ENCODE measurements at regions not wholly inside any gene's neighbourhood (a gene's known extent, or its start where the extent isn't known, plus 50 kb on each side); places are given as distances from the start of the nearest gene placed in this dataset.

DNA sequence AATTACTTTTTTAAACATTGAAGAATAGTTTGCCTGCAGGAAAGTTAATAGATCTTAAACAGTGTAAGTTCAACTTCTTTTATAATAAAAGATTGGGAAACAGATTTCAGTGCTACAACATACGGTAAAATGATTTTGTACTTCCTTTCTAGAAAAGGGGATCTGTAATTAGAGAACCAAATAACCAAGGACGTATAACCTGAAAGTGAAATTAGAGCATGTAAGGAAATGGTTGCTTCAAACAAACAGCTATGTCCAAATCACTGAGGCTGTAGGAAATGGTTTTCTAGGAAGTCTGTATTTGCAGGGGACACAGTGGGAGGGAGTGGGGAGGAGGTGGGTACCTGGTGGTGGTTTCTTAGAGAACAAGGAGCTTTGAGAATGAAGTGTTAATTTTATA lies 57.9 kb upstream of the EXOC6 start:
- DNase-seq: no peak

DNA sequence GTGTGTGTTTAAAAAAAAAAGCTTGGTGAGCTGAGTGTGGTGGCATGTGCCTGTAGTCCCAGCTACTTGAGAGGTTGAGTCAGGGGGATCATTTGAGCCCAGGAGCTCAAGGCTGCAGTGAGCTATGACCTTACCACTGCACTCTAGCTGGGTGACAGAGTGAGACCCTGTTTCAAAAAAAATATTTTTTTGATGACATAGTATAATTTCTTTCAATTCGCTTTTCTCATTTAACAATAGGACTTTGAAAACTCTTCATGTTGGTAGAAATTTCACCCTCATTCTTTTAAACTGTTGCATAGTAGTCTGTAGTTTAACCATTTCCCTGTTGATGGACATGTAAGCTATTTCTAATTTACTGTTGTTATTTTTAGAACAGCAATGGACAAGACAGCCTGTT lies 55.7 kb upstream of the EXOC6 start:
- DNase-seq: no peak

Data from anterior cingulate cortex (tissue), 58 donors.